Thyroid gland (tissue), 4 donors: ENCODE measurements at regions not wholly inside any gene's neighbourhood (a gene's known extent, or its start where the extent isn't known, plus 50 kb on each side); places are given as distances from the start of the nearest gene placed in this dataset.

Source experiments
- POLR2A ChIP-seq, 2 donors: fragments of 450-650 bp; IDR thresholded peaks; one replicate each; pipeline ENCODE4 v1.6.1; 2017; ENCODE audit warnings: antibody characterized with exemption in 2 of 2, mild to moderate bottlenecking in 2 of 2, moderate library complexity in 1 of 2
- TF ChIP-seq, protein P1 (sequence below), 6 experiments: fragments of 200-600 bp in 3 of 6; fragments of 450-650 bp in 3 of 6; sonication (generic) in 3 of 6; IDR thresholded peaks; one replicate each; pipeline ENCODE4 v1.5.1; 2016 to 2019; ENCODE audit warnings: antibody characterized with exemption in 6 of 6, mild to moderate bottlenecking in 2 of 6, inconsistent platforms in 1 of 6, moderate library complexity in 1 of 6

DNA sequence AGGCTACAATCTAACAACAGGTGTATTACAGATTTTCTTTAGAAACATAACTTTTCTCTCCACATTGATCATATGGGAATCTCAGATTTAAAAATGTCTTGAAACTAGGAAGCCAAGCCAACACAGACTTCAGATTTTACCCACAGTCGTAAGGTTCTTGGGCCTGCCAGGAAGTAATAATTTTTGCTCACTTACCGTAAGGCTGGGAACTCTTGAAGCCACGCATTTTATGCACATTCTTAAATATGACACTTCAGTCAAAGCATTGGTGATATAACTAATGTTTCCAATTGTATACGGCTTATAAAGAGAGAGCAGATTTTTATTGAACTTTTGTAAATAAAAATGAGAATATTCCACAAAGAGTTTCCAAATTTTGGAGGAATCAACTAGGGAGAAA, 328.9 kb upstream of the TRPC7 start:
- TF ChIP-seq, protein P1, sequence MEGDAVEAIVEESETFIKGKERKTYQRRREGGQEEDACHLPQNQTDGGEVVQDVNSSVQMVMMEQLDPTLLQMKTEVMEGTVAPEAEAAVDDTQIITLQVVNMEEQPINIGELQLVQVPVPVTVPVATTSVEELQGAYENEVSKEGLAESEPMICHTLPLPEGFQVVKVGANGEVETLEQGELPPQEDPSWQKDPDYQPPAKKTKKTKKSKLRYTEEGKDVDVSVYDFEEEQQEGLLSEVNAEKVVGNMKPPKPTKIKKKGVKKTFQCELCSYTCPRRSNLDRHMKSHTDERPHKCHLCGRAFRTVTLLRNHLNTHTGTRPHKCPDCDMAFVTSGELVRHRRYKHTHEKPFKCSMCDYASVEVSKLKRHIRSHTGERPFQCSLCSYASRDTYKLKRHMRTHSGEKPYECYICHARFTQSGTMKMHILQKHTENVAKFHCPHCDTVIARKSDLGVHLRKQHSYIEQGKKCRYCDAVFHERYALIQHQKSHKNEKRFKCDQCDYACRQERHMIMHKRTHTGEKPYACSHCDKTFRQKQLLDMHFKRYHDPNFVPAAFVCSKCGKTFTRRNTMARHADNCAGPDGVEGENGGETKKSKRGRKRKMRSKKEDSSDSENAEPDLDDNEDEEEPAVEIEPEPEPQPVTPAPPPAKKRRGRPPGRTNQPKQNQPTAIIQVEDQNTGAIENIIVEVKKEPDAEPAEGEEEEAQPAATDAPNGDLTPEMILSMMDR (IDR thresholded peaks at IDR 0.05): no peak
- no peak for TF ChIP-seq POLR2A (IDR thresholded peaks at IDR 0.05)
